ENCODE measurements at regions not wholly inside any gene's neighbourhood (a gene's known extent, or its start where the extent isn't known, plus 50 kb on each side); places are given as distances from the start of the nearest gene placed in this dataset.
A peak's percentile ranks its signal among the peaks of the same experiment; 100 is the strongest.

DNA sequence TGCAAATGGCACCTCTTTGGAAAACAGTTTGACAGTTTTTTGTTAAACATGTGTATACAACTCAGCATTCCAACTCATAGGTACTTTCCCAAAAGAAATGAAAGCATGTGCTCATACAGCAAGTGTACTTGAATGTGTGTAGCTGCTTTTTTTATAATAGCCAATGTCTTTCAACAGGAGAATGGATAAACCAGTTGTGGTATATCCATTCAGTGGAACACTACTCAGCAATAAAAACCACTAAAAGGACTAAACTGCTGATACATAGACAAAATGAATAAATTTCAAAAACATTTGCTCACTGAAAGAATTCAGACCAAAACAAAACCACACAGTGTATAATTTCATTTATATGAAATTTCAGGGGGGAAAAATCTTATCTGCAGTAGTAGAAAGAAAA lies 267.3 kb downstream of the NR2F1-AS1 start:
- FAIRE-seq: no peak

DNA sequence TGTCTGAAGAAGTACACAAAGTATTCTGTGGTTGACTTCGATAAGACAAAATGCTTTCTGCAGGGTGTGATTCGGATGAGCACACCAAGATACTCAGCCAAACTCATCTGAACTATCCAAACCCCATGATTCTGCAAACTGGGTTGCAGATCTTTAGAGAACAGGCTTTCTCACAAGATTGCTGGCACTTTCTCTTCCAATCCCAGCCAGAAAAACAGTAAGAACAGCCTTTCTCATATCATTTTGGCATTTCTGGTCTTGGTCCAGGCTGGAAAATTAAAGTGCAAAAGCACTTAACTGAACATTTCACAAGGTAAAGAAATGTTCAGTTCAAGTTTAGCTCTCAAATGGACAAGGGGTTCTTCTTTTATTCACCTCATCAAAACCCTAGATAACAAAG lies 269.1 kb downstream of the NR2F1-AS1 start:
- no peak for FAIRE-seq

DNA sequence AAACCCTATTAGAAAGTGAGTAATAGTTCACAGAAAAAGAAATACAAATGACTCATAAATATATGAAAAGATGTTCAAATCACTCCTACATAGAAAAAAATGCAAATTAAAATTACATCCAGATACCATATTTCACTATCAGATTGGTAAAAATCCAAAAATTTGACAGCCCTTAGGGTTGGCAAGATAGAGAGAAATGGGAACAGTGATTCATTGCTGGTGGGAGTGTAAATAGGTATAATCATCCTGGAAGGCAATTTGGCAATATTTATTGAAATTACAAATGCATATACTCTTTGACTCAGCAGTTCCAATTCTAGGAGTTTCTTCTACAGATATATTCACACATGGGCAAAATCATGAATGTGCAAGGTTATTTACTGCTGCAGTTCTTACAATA lies 273.5 kb downstream of the NR2F1-AS1 start:
- FAIRE-seq: no peak

DNA sequence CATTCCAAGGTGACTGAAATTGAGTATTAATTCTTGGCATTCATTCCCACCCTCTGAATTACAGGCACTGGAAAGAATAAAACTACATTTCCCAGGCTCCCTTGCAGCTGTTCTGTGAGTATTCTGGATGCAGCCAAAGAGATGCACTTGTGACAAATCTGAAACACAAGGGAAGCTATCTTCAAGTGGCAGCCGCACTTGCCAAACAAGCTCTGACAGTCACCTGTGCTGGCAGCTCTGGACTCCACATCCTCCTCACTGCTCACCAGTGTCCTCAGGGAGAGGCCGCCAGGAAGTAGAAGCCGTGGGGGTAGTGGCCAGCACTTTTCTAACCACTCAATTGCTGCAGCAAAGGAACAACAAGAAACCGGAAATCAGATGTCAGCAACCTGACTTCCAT lies 275.0 kb downstream of the NR2F1-AS1 start:
- FAIRE-seq: no peak

DNA sequence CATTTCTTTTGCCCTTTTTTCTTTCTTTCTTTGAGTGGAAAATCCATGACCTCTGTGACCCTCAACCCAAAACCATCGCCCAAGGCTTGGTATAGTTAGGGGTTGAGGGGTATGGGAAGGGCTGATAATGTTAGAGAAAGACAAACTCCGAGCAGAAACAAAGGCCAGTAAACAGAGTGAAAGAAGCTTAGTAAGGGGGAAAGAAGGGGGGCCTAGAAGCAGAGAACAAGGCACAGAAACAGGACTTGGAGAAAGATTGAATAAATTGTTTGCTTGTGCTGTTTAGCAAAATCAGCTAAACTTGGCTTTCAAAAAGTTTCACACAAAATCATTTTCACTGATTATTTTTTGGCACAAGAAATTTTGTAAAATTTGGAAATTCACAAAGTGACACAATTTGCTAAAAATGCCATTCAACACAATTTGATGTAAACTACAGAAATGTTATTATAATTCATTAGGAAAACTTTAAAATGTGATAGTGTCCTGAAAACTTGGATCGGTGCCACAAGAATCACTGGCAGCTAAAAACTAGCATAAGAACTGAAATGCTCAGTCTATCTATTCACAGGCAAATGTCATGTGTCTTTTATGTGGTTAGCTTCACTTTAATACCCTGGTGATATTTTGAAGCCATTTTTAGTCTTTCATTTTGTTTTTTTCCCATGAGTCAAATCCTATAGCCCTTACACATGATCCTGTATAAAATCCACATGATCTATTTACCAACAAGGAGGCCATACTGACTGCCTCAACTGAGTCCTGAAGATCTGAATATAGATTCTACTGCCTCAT lies 276.4 kb downstream of the NR2F1-AS1 start:
- no peak for FAIRE-seq

DNA sequence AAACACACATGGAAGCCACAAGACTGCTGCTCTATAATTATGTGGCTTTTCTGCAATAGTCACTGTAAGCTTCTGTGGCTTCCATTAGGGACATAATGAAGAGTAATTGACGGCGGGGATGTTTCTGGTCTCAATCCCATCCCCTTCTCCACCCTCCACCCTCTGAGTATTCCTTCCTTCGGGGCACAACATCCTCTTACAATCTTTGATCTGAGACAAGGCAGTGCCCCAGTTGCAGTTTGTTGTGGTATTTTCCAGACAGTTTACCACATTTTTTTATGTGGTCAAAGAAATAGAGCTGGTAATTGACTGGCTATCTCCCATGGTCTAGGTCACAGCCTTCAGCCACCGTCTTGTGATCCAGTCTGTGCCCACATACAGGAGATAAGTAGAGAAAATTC lies 277.7 kb downstream of the NR2F1-AS1 start:
- no peak for FAIRE-seq

DNA sequence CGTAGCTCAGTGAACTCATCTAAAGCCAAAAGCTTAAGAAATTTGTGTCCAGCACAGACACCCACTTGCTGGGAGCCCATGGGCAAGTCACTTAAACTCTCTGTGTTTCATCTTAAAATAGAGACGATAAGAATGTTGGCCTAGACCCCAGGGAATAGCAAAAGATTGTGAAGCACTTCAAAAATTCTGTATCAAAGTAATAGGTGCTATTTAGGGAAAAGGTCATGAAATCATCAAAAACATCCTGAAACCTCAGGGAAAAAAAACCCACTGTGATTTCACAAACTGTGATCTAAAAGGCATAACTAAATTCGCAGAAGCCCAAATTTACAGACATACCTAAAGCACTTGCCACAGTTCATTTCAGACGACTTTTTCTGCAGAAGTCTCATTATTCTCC lies 278.3 kb downstream of the NR2F1-AS1 start:
- no peak for FAIRE-seq

DNA sequence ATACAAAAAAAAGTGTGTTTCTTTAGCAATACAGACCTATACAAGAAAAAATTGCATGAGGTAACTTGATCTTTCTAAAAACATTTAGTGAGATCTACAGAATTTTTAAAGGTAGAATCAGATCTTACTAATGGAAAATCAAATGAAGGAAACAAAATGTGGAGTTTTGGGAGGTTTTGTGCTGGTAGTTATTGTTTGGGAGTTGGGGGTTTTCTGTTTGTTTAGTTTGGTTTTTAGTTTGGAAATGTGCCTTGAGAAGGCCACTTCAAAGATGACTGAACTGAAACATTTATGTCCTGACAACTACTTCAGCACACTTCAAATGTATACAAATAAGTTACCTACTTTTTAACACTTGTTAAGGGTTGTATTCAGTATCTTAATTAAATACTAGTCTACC lies 280.1 kb downstream of the NR2F1-AS1 start:
- FAIRE-seq: no peak

DNA sequence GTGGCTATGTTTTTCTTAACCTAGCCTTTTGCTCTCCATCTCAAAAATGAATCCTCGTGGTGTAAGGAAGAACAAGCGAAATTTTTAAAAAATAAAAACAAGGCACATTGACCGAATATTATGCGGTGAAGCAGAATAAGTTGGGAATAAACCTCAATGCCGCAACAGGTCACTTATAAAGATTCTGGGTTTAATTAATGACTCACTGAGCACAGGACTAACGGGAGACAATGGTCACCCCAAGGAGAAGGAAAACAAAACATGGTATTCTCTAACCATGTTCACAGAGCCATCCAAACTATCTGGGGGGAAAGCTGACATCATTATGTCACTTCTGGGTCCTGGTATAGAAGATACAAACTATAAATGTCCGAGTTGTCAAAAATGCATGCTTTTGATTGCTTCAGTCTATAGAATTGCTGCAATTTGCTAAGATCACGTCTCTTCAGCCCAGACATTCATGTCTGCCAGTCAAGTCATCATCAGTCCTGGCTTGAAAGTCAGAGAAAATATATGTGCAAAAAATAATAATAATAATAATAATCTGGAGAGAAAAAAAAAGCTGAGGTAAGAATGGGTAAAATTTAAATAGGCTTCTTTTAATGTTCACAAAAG lies 280.6 kb downstream of the NR2F1-AS1 start:
- no peak for FAIRE-seq

DNA sequence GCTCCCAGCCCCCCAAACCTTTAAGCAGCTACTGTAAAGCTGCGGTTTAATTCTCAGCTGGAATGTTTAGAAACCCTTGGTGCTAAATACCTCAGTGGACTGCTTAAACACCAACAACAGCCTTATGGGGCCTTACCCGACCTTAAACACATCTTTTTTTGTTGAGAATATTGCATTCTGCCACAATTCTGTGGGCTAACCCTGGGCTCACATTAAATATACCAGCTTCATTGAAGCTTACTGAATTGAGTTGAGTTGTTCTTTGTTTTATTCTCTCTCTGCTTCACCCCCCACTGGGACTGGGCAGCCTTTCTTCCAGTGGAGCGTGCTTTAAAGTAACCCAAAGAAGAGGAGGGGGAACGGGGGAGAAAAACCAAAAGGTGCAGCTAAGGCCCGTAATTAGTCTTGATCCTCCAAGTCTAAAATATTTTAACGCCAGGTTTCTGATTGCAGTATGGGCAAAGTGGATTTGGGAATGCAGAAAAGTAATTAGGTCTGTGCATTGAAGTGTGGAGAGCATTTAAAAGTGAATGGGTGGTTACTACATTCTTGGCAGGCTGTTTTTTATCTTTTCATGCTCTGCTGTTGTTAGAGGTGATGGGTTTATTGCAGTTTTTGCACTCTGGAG lies 281.2 kb downstream of the NR2F1-AS1 start:
- FAIRE-seq: no peak

DNA sequence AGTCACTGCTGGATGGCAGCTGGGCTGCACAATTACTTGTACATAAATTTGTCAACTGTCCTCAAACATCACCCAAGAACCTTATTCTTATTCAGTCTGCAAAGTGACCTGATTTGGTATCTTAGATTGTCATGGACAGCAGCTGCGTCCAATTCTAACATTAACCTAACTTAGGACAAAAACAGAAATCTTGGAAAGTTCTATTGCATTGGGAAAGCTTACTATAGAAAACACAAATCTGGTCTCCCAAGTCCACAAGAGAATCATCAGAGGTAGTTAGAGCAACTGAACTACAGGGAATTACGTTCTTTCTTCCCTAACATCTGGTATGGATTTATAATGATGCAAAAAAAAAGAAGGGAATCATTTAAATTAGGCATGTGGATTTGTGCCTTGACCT lies 283.9 kb downstream of the NR2F1-AS1 start:
- FAIRE-seq: no peak

DNA sequence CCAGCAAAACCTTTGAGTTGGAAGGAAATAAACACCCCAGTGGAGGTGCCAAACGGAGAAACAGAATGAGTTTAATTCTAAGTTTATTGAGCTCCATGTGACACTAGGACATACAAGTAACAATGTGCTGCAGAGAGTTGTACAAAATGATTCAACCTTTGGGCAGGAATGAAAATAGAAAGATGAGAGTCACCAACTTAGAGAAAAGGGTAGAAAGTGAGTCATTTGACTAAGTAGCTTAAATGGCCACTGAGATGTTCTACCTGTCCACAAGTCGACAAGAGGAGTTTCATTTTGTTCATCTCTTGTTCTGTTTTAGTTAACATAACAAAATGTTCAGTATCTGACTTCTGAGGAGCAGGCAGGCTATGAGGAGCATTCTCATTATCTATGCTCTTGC lies 284.7 kb downstream of the NR2F1-AS1 start:
- FAIRE-seq: no peak

DNA sequence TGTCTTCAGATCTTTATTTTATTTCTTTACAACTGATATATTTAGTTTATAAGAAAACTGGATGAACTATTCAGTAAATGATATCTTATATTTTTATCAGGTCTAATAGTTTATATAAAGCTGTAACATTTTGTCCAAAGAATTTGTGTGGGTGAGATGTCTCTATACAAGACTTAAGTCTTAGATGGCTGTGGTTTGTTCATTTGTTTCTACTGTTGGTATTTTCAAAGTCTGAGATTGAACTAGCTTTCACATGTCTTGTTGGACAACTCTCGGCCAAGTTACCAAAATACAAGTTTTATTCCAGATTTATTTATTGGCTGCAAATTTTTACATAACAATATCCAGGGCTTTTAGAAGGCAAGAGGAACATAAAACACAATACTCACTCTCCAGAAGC lies 286.0 kb downstream of the NR2F1-AS1 start:
- FAIRE-seq: peak; percentile 5

DNA sequence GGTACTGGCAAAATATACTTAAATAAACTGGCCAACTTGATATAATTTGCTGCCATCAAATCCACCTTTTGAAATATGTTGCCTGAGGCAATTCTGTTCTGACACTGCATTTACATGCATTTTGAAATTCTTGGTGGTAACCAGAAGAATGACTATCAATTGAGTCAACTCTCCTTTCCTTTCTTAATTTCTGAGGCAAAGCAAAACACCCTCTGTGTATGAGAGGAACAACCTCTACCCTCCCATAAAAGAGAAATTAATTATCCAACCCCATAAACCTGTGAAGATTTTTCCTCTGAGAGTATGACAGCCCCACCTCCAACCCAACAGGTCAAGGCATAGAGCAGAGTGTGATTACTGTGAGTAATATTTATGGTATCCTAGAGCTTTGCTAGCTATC lies 286.8 kb downstream of the NR2F1-AS1 start:
- no peak for FAIRE-seq

DNA sequence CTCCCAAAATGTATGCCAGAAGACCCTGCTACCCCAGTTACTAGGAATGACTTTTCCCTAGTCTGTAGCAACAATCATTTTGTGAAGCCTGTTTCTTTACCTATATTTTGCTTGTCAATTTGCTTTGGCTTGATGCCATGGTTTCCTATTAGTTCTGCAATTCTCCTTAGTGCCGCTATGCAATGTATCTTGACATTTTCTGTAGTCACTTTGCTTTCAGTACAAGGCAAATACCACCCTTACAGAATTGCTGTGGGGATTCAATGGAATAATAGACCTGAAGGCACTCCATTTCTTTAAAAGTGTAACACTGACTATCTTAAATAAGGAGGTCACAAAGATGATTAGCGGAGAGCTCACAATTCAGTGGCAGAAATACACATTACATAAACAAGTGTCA lies 291.1 kb downstream of the NR2F1-AS1 start:
- no peak for FAIRE-seq

DNA sequence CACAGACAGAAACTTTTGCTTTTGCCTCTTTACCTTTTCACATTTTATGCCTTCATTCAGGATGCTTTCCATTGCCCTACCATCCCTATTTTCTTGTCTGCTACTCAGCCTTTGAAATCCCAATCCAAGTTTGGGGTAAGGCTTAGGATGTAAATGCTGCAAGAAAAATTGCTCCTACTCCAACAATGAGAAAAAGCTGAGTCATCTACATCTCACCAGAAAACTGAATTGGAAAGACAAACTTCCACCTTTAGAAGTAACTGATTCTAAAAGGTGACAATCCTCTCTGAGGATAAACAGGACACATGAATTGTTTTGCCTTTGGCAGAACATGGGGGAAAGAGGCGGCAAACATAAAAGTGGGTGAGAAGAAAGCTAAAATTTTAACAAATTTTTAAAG lies 295.6 kb downstream of the NR2F1-AS1 start:
- FAIRE-seq: no peak

DNA sequence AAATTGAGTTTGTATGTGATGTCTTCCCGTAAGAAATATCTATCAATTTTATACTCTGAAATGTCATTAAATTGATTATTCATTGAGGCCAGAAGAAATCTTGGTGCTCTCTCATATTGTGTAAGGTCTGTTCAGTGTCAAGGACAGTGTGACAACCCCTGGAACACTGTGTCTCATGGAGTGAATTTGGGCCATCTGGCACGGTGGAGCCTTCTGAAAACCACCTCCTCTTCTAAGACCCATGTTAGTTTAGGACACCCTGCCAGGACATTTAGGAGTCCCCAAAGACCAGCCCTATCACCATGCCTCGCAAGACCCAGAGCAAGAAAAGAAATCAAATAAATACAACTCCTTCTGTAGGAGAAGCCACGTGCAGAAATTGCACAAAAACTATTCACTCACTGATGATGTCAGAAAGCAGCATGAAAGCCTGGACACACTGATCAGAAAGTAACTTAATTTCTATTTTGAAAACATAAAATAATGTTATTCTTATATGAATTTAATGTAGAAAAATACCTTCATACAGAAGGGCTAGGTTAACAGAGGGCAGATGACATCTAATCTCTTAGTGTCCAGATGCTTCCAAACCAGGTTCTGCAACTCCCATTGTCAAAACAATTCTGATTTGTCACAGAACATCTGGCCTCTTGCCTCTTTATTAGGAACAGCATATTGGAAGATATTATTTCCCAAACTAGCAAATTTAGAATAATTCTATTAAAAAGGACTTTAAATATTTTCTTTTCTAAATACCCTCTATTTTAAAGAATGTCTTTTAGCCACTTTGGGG lies 298.8 kb downstream of the NR2F1-AS1 start:
- no peak for FAIRE-seq

DNA sequence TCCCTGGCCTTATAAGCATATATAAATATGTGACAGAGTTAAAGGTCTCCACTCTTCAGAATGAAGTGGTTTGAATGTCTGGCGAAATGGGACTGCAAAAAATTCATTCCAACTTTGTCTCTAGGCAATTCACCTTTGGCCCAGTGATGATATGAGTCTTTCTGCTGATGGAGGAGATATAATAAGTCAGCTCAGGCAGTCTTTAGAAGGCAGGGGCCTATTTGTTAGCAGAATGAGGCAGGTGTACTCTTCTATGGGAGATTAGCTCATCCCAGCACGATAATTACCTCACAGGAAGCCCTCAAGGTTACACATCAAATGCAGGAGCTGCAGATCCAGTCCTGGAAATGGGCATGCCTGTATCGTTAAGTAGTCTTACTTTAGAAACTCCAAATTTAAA lies 300.5 kb downstream of the NR2F1-AS1 start:
- FAIRE-seq: no peak

DNA sequence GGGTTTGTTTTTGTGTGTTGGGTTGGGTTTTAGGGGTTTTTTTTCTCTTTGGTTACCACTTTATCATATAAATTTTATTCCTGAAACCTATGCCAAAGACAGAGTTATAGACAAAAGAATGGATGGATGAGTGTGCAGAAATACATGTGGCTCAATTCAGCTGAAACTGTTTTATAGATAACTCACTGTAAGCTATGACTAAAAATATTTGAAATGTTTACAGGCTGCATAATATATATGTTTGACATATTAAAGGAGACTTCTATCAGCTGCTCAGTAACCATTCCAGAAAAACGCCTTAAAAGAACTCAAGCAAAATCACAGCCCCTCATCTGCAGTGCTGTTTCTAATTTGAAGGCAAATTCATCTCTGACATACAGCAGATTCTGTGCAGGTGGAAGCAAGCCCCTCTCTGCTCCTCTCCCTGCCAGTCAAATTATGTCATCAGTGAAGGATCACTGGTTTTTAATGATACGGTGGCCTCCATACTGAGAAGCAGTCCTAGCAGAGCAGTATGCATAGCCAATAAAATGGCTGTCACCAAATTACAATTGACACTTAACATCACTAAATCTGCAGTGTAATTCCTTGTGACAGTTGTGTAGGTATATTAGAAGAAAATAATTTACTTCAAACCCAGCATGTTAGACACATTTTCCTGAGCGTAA lies 301.6 kb downstream of the NR2F1-AS1 start:
- FAIRE-seq: no peak

DNA sequence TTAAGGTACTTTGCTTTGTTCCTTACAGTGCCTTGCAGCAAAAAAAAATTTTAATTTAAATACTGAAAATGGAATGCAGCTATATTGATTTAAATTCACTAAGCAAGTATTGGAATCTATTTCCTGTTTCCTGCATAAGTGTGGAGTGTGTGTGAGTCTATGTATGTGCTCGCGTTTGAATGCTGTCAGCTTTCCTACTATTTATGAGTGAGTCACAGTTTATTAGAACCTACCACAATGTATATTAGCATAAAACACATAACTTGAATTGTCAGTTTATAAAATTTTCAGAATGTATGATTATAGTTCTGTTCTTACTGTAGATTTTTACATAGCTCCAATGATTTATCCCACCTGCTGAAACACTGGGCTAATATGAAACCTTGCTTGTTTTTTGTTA lies 302.1 kb downstream of the NR2F1-AS1 start:
- FAIRE-seq: no peak

DNA sequence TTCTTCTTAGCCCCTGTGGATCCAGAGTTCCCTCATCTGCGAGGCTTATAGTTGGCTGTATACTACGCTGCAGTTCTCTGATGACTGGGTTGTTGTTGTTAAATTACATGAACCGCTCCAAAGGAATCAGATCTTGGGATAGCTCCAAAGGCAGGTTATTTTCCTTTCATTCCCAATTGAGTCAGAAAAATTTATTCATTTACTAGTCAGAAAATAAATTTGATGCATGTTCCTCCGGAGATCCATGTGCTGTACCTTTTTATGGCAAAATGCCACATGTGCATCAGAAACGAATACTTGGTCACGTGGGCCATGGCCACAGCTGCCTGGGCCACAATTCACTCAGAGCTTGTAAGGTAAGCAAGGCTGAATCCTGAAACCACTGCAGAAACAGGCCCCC lies 304.0 kb downstream of the NR2F1-AS1 start:
- FAIRE-seq: no peak

DNA sequence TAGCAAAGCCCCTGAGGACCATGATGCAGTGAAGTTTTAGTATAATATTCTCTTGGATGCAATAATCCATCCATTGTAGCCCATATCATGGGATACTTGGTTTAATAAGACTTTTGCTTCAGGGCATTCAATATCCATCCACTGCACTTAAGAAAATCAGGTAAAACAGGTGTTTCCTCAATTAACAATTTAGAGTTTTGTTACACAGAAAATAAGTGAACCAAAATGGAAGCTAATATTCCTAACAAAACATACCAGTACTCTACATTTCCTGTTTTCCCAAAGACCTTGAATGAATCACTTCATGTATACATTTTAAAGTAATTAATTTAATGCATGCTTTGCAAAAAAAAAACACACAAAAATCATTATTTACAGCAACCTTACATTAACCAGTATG lies 305.6 kb downstream of the NR2F1-AS1 start:
- FAIRE-seq: no peak

DNA sequence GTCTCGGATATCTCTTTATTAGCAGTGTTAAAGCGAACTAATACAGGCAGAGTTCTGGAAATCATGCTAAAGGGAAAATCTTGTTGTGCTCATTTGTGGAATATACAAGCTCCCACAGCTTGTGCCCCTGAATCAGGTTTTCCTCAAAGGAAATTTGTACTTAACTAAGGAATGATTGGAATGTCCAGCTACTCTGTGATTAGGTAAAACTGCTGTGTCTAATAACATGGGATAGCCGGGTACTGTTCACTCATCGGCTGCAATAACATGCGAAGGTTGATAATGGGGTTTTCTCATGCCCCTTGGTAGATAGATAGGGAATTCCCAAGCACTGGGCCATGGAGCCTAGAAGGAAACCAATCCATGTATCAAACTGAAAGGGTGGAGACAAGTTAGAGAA lies 306.7 kb downstream of the NR2F1-AS1 start:
- no peak for FAIRE-seq
